ENCODE measurements at regions not wholly inside any gene's neighbourhood (a gene's known extent, or its start where the extent isn't known, plus 50 kb on each side); places are given as distances from the start of the nearest gene placed in this dataset.

- H3K9me3 ChIP-seq (replicated peaks; ENCODE audit: control insufficient read depth, insufficient read depth, low read length): no peaks in the 10 kb centered on the region
- no peaks in the 10 kb centered on the region for H4K20me1 ChIP-seq (replicated peaks; ENCODE audit: control insufficient read depth, extremely low read depth, insufficient read depth, low read length)
- DNase-seq (ENCODE audit: low read depth, low spot score): no peak
Observed at GRCh38 chr2:128541448-128541847, 222.8 kb upstream of the HS6ST1 start.

More at GRCh38 chr2:128541448-128541847, 222.8 kb upstream of the HS6ST1 start:
- no peak overlapping the region for H3K9ac ChIP-seq (replicated peaks; ENCODE audit: extremely low read depth, insufficient read depth, low read length)
- POLR2A ChIA-PET: no interaction called here
- no peak overlapping the region for H3K4me3 ChIP-seq (replicated peaks in 1 of 3; ENCODE audit: insufficient read depth in 1 of 3, low read depth in 1 of 3, low read length in 3 of 3)
- H3K27ac ChIP-seq (ENCODE audit: insufficient read depth, low read depth, low read length): no peak overlapping the region
- dilution Hi-C loops (cut with MboI; ENCODE audit: extremely low pct_ligation_motif_present, low sequenced_read_pairs) (no loop called here), intact Hi-C loops (cut with micrococcal nuclease) (no loop called here)
- H3K4me1 ChIP-seq (ENCODE audit: control insufficient read depth, extremely low read depth, insufficient read depth, low read length): no peaks in the 10 kb centered on the region
- FAIRE-seq: no peak
- no TSS peak for BruUV-seq (replicated peaks)
- no peak overlapping the region for H3K4me2 ChIP-seq (ENCODE audit: insufficient read depth, low read length)
- H3K79me2 ChIP-seq (ENCODE audit: control insufficient read depth, insufficient read depth, low read length): no peaks in the 10 kb centered on the region
- TF ChIP-seq MAX (IDR thresholded peaks at IDR 0.05; ENCODE audit: insufficient read depth, insufficient read length) (no peak), MYC (IDR thresholded peaks at IDR 0.05; ENCODE audit: low read depth, low read length) (no peak), CTCF (IDR thresholded peaks at IDR 0.05; ENCODE audit: extremely low read depth in 1 of 2, insufficient read depth in 1 of 2, low read depth in 1 of 2, low read length in 2 of 2) (no peak), GATA2 (IDR thresholded peaks at IDR 0.05; ENCODE audit: insufficient read depth, insufficient read length, low read depth, low read length) (no peak), JUN (IDR thresholded peaks at IDR 0.05; ENCODE audit: borderline replicate concordance, insufficient read depth, insufficient read length, low read depth) (no peak), FOS (IDR thresholded peaks at IDR 0.05; ENCODE audit: borderline replicate concordance, insufficient read depth, low read length) (no peak), EZH2 (IDR thresholded peaks at IDR 0.05; ENCODE audit: borderline replicate concordance, low read depth, low read length, severe bottlenecking) (no peak), POLR2A (IDR thresholded peaks at IDR 0.05; ENCODE audit: low read depth, low read length) (no peak), POLR2AphosphoS5 (IDR thresholded peaks at IDR 0.05; ENCODE audit: insufficient read depth, low read depth, low read length) (no peak)
- CTCF ChIA-PET: no interaction called here
- H3K27me3 ChIP-seq (ENCODE audit: control insufficient read depth in 2 of 2, insufficient read depth in 2 of 2, low read length in 2 of 2): no peaks in the 10 kb centered on the region
- no peaks in the 10 kb centered on the region for H3K36me3 ChIP-seq (ENCODE audit: control insufficient read depth in 2 of 2, extremely low read depth in 1 of 2, insufficient read depth in 2 of 2, low read length in 2 of 2)
- H3K9me1 ChIP-seq (replicated peaks; ENCODE audit: control insufficient read depth, extremely low read depth, insufficient read depth, low read length): no peaks in the 10 kb centered on the region
- H2AFZ ChIP-seq (ENCODE audit: low read depth, low read length): no peak overlapping the region
